CD14-positive monocyte (primary cell): ENCODE measurements at regions not wholly inside any gene's neighbourhood (a gene's known extent, or its start where the extent isn't known, plus 50 kb on each side); places are given as distances from the start of the nearest gene placed in this dataset.
A peak's percentile ranks its signal among the peaks of the same experiment; 100 is the strongest.

Source experiments
- DNase-seq, 3 donors: peaks; one replicate each; pipeline ENCODE4 v3.0.0-alpha.2; 2011 to 2022
- H2AFZ ChIP-seq: 2 replicates; pipeline ENCODE4 v1.6.0; 2012; ENCODE audit warnings: mild to moderate bottlenecking, low read depth, low read length, inconsistent platforms; ENCODE audit not compliant: insufficient read depth, poor library complexity, severe bottlenecking
- H3K27ac ChIP-seq, 2 donors: 1 replicate in 1 of 2; 2 replicates in 1 of 2; pipeline ENCODE4 v1.5.1; 2012 to 2013; ENCODE audit warnings: low read length in 2 of 2, control low read depth in 1 of 2, inconsistent platforms in 1 of 2, low read depth in 1 of 2, mild to moderate bottlenecking in 1 of 2
- H3K27me3 ChIP-seq, 2 donors: one replicate each; pipeline versions ENCODE4 v1.6.0 to v1.6.1; 2011 to 2013; ENCODE audit warnings: low read length in 2 of 2; ENCODE audit not compliant: control insufficient read depth in 2 of 2, insufficient read depth in 2 of 2
- H3K36me3 ChIP-seq, 2 donors: replicated peaks in 1 of 2; 1 replicate in 1 of 2; 2 replicates in 1 of 2; pipeline versions ENCODE4 v1.5.1 to v1.6.1; 2012 to 2013; ENCODE audit warnings: low read length in 2 of 2, control low read depth in 1 of 2, inconsistent platforms in 1 of 2, mild to moderate bottlenecking in 1 of 2; ENCODE audit not compliant: insufficient read depth in 2 of 2, control insufficient read depth in 1 of 2
- H3K4me1 ChIP-seq, 2 donors: 1 replicate in 1 of 2; 2 replicates in 1 of 2; pipeline versions ENCODE4 v1.5.1 to v1.6.1; 2012 to 2013; ENCODE audit warnings: low read length in 2 of 2, control low read depth in 1 of 2, inconsistent platforms in 1 of 2, mild to moderate bottlenecking in 1 of 2, moderate library complexity in 1 of 2; ENCODE audit not compliant: insufficient read depth in 2 of 2, control insufficient read depth in 1 of 2
- H3K4me2 ChIP-seq: replicated peaks from 2 replicates; pipeline ENCODE3; 2012; ENCODE audit warnings: low read length, moderate library complexity, mild to moderate bottlenecking; ENCODE audit not compliant: poor library complexity, severe bottlenecking; ENCODE audit errors: extremely low read depth
- H3K4me3 ChIP-seq, 3 experiments: fragments of 200-600 bp in 1 of 3; sonication (generic) in 1 of 3; replicated peaks in 1 of 3; 1 replicate in 2 of 3; 2 replicates in 1 of 3; pipeline ENCODE4 v1.5.1; 2011 to 2013; ENCODE audit warnings: low read length in 3 of 3, mild to moderate bottlenecking in 3 of 3, control low read depth in 2 of 3, low read depth in 2 of 3, inconsistent platforms in 1 of 3, moderate library complexity in 1 of 3
- H3K79me2 ChIP-seq: 2 replicates; pipeline ENCODE4 v1.6.0; 2012; ENCODE audit warnings: mild to moderate bottlenecking, control low read depth, inconsistent platforms, low read length, moderate library complexity; ENCODE audit not compliant: insufficient read depth
- H3K9ac ChIP-seq: 2 replicates; pipeline ENCODE4 v1.6.0; 2017; ENCODE audit warnings: low read length, mild to moderate bottlenecking; ENCODE audit not compliant: insufficient read depth, poor library complexity, severe bottlenecking
- H3K9me3 ChIP-seq, 2 donors: replicated peaks in 1 of 2; 1 replicate in 1 of 2; 2 replicates in 1 of 2; pipeline versions ENCODE4 v1.5.1 to v1.6.1; 2012 to 2013; ENCODE audit warnings: low read length in 2 of 2, control low read depth in 1 of 2; ENCODE audit not compliant: control insufficient read depth in 1 of 2, insufficient read depth in 1 of 2
- H4K20me1 ChIP-seq: 2 replicates; pipeline ENCODE4 v1.6.0; 2012; ENCODE audit warnings: mild to moderate bottlenecking, low read length, control low read depth, moderate library complexity; ENCODE audit not compliant: insufficient read depth
- H3K27ac Mint-ChIP-seq, 7 donors: one replicate each; pipeline ENCODE4 v1.8.0; 2020; ENCODE audit warnings: mild to moderate bottlenecking in 7 of 7, mixed read lengths in 7 of 7, moderate library complexity in 6 of 7, inconsistent platforms in 2 of 7
- H3K27me3 Mint-ChIP-seq, 3 donors: one replicate each; pipeline ENCODE4 v1.8.0; 2021 to 2022; ENCODE audit warnings: low read depth in 3 of 3, mild to moderate bottlenecking in 3 of 3, mixed read lengths in 3 of 3, moderate library complexity in 3 of 3, inconsistent platforms in 1 of 3
- H3K36me3 Mint-ChIP-seq, 2 donors: one replicate each; pipeline ENCODE4 v1.8.0; 2020; ENCODE audit warnings: mixed read lengths in 2 of 2, inconsistent platforms in 1 of 2, mild to moderate bottlenecking in 1 of 2
- H3K4me1 Mint-ChIP-seq: one replicate; pipeline ENCODE4 v1.8.0; 2020; ENCODE audit warnings: mild to moderate bottlenecking, mixed read lengths
- H3K4me3 Mint-ChIP-seq, 2 donors: one replicate each; pipeline ENCODE4 v1.8.0; 2020; ENCODE audit warnings: mild to moderate bottlenecking in 2 of 2, mixed read lengths in 2 of 2, moderate library complexity in 1 of 2
- H3K9me3 Mint-ChIP-seq, 7 donors: one replicate each; pipeline ENCODE4 v1.8.0; 2020 to 2022; ENCODE audit warnings: mixed read lengths in 7 of 7, mild to moderate bottlenecking in 6 of 7, moderate library complexity in 6 of 7, inconsistent platforms in 2 of 7
- CTCF ChIP-seq: fragments of 200-600 bp; IDR thresholded peaks from one replicate; pipeline ENCODE4 v1.8.0; 2022; ENCODE audit warnings: antibody characterized with exemption, mild to moderate bottlenecking
- WGBS: methylation state at CpG from one replicate; pipeline ENCODE4 v1.1.5; 2013; ENCODE audit warnings: missing lambda C conversion rate; ENCODE audit not compliant: insufficient coverage; 5-methylcytosine and 5-hydroxymethylcytosine counted together
- intact Hi-C, 2 donors: fragments of 100-400 bp; cut with micrococcal nuclease; formaldehyde crosslinking; loops; one replicate each; pipeline versions ENCODE4 v1.15.0 to v1.15.1; 2023

- H3K4me2 ChIP-seq = no peak overlapping the region
These were observed 71.3 kb downstream of the RPE65 start for GRCh38 chr1:68378296-68379084.

GRCh38 chr1:68377098-68377497 is 72.7 kb downstream of the RPE65 start:
- no peak overlapping the region for H2AFZ ChIP-seq
- no peaks in the 10 kb centered on the region for H4K20me1 ChIP-seq
- H3K9me3 ChIP-seq = no peaks in the 10 kb centered on the region
- H3K4me2 ChIP-seq = no peak overlapping the region
- no peak overlapping the region for H3K4me3 ChIP-seq
- intact Hi-C loops = no loop called here
- H3K79me2 ChIP-seq = no peaks in the 10 kb centered on the region
- peaks cover 0 to 3% (median 3%) of the 10 kb centered on the region in 3 donors for H3K27me3 Mint-ChIP-seq
- TF ChIP-seq CTCF = no peak
- no peaks in the 10 kb centered on the region for H3K4me1 ChIP-seq
- no peak overlapping the region for H3K4me3 Mint-ChIP-seq
- no peak overlapping the region for H3K9ac ChIP-seq
- H3K4me1 Mint-ChIP-seq = peaks cover 6% of the 10 kb centered on the region
- H3K36me3 ChIP-seq = no peaks in the 10 kb centered on the region
- no CpG with 5 or more reads among the region's 3 CpGs for WGBS
- H3K36me3 Mint-ChIP-seq = no peaks in the 10 kb centered on the region
- no peaks in the 10 kb centered on the region for H3K27me3 ChIP-seq
- no peak for DNase-seq
- H3K9me3 Mint-ChIP-seq = peaks cover 0 to 9% (median 5%) of the 10 kb centered on the region in 7 donors
- peak overlapping the region in 1 of 7 donors; percentile 17 for H3K27ac Mint-ChIP-seq
- H3K27ac ChIP-seq = no peak overlapping the region

More at GRCh38 chr1:68378296-68379084, 71.3 kb downstream of the RPE65 start:
- no peak overlapping the region for H3K27ac Mint-ChIP-seq
- H3K4me1 Mint-ChIP-seq = peaks cover 6% of the 10 kb centered on the region
- Histone ChIP-seq H3K4me3 (no peak overlapping the region), H3K27me3 (no peaks in the 10 kb centered on the region), H2AFZ (no peak overlapping the region), H3K79me2 (no peaks in the 10 kb centered on the region), H4K20me1 (no peaks in the 10 kb centered on the region), H3K27ac (no peak overlapping the region), H3K36me3 (no peaks in the 10 kb centered on the region), H3K4me1 (no peaks in the 10 kb centered on the region), H3K9ac (no peak overlapping the region), H3K9me3 (no peaks in the 10 kb centered on the region)
- peaks cover 0 to 3% (median 3%) of the 10 kb centered on the region in 3 donors for H3K27me3 Mint-ChIP-seq
- H3K4me3 Mint-ChIP-seq = no peak overlapping the region
- no peaks in the 10 kb centered on the region for H3K36me3 Mint-ChIP-seq
- DNase-seq = no peak
- WGBS = 100% methylated on average over 2 of the region's 2 CpGs
- intact Hi-C loops = no loop called here
- TF ChIP-seq CTCF = no peak
- peaks cover 0 to 4% (median 0%) of the 10 kb centered on the region in 7 donors for H3K9me3 Mint-ChIP-seq
